ENCODE measurements at regions not wholly inside any gene's neighbourhood (a gene's known extent, or its start where the extent isn't known, plus 50 kb on each side); places are given as distances from the start of the nearest gene placed in this dataset.

DNA sequence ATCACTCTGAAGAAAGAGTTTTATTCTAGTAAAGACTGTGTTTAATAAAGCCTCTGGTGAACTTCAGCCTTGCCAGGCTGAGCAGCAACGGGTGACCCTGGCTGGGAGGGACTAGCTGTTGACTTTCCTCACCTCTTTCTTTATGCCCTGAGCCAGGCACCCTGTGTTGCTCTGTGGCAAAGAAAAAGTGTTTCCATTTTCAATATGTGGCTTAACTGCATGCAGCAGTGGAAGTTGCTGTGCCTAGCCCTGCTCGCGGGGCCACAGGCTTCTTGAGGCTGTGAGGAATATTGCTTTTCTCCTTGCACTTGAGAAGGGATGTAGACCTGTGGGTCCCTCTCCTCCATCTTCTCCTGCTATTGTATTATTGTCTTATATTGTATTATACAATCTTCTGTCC, 67.0 kb downstream of the CXCL12 start:
- TF ChIP-seq, protein P1, sequence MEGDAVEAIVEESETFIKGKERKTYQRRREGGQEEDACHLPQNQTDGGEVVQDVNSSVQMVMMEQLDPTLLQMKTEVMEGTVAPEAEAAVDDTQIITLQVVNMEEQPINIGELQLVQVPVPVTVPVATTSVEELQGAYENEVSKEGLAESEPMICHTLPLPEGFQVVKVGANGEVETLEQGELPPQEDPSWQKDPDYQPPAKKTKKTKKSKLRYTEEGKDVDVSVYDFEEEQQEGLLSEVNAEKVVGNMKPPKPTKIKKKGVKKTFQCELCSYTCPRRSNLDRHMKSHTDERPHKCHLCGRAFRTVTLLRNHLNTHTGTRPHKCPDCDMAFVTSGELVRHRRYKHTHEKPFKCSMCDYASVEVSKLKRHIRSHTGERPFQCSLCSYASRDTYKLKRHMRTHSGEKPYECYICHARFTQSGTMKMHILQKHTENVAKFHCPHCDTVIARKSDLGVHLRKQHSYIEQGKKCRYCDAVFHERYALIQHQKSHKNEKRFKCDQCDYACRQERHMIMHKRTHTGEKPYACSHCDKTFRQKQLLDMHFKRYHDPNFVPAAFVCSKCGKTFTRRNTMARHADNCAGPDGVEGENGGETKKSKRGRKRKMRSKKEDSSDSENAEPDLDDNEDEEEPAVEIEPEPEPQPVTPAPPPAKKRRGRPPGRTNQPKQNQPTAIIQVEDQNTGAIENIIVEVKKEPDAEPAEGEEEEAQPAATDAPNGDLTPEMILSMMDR (optimal IDR thresholded peaks at IDR 0.05 in 1 of 3, IDR thresholded peaks at IDR 0.05 in 1 of 3, conservative IDR thresholded peaks at IDR 0.05 in 1 of 3; ENCODE audit: extremely low read depth in 1 of 3, insufficient read depth in 2 of 3, low read length in 3 of 3), result no peak
- Histone ChIP-seq H3K36me3 (ENCODE audit: control insufficient read depth in 2 of 2, extremely low read depth in 1 of 2, insufficient read depth in 2 of 2, low read length in 2 of 2) (no peaks in the 10 kb centered on the region), H3K9me1 (ENCODE audit: control insufficient read depth, extremely low read depth, insufficient read depth, low read length) (no peaks in the 10 kb centered on the region), H3K4me1 (ENCODE audit: control insufficient read depth, extremely low read depth, insufficient read depth, low read length) (no peaks in the 10 kb centered on the region), H3K9me3 (ENCODE audit: control insufficient read depth, low read depth, low read length) (no peaks in the 10 kb centered on the region), H4K20me1 (ENCODE audit: control insufficient read depth, extremely low read depth, insufficient read depth, low read length) (no peaks in the 10 kb centered on the region), H3K9ac (ENCODE audit: control insufficient read depth, extremely low read depth, insufficient read depth, low read length) (no peak overlapping the region), H3K4me3 (ENCODE audit: control insufficient read depth in 2 of 3, extremely low read depth in 1 of 3, insufficient read depth in 2 of 3, low read depth in 1 of 3, low read length in 3 of 3) (no peak overlapping the region), H3K79me2 (ENCODE audit: control insufficient read depth, insufficient read depth, low read length) (no peaks in the 10 kb centered on the region), H3K27me3 (ENCODE audit: control insufficient read depth, extremely low read depth, insufficient read depth, low read length) (peaks cover 3% of the 10 kb centered on the region), H3K27ac (ENCODE audit: control insufficient read depth, insufficient read depth, low read length) (no peak overlapping the region), H3K4me2 (ENCODE audit: control insufficient read depth, extremely low read depth, insufficient read depth, low read depth, low read length) (no peak overlapping the region), H2AFZ (ENCODE audit: control insufficient read depth, low read length) (no peak overlapping the region)
- DNase-seq (ENCODE audit: low read depth, low spot score), result no peak
- FAIRE-seq, result no peak
- dilution Hi-C loops (cut with MboI; ENCODE audit: extremely low pct_ligation_motif_present, low sequenced_read_pairs), result no loop called here

DNA sequence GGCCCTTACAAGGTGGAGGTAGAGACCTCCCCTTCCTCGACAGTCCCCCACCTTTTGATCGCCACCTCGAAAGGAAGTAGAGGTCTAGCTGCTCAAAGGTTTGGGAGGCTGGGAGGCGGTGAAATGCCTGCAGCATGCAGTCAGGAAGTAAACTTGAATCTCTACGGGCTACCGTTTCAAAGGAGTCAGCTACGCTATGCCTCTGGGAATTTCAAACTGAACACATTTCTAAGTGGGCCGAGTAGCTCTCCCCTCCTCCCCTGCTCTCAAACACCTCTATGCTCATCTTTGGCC, 68.0 kb downstream of the CXCL12 start:
- H3K27ac ChIP-seq (ENCODE audit: control insufficient read depth, insufficient read depth, low read length), result no peak overlapping the region
- H3K27me3 ChIP-seq (ENCODE audit: control insufficient read depth, extremely low read depth, insufficient read depth, low read length), result peaks cover 3% of the 10 kb centered on the region
- H2AFZ ChIP-seq (ENCODE audit: control insufficient read depth, low read length), result no peak overlapping the region
- TF ChIP-seq, protein P1 (optimal IDR thresholded peaks at IDR 0.05 in 1 of 3, IDR thresholded peaks at IDR 0.05 in 1 of 3, conservative IDR thresholded peaks at IDR 0.05 in 1 of 3; ENCODE audit: extremely low read depth in 1 of 3, insufficient read depth in 2 of 3, low read length in 3 of 3), result no peak
- no peak for TF ChIP-seq EZH2 (IDR thresholded peaks at IDR 0.05; ENCODE audit: low read length)
- H4K20me1 ChIP-seq (ENCODE audit: control insufficient read depth, extremely low read depth, insufficient read depth, low read length), result no peaks in the 10 kb centered on the region
- H3K4me3 ChIP-seq (ENCODE audit: control insufficient read depth in 2 of 3, extremely low read depth in 1 of 3, insufficient read depth in 2 of 3, low read depth in 1 of 3, low read length in 3 of 3), result no peak overlapping the region
- H3K9ac ChIP-seq (ENCODE audit: control insufficient read depth, extremely low read depth, insufficient read depth, low read length), result no peak overlapping the region
- no peak overlapping the region for H3K4me2 ChIP-seq (ENCODE audit: control insufficient read depth, extremely low read depth, insufficient read depth, low read depth, low read length)
- no peak for FAIRE-seq
- DNase-seq (ENCODE audit: low read depth, low spot score), result no peak
- dilution Hi-C loops (cut with MboI; ENCODE audit: extremely low pct_ligation_motif_present, low sequenced_read_pairs), result no loop called here
- no peaks in the 10 kb centered on the region for H3K9me3 ChIP-seq (ENCODE audit: control insufficient read depth, low read depth, low read length)
- H3K9me1 ChIP-seq (ENCODE audit: control insufficient read depth, extremely low read depth, insufficient read depth, low read length), result no peaks in the 10 kb centered on the region
- H3K36me3 ChIP-seq (ENCODE audit: control insufficient read depth in 2 of 2, extremely low read depth in 1 of 2, insufficient read depth in 2 of 2, low read length in 2 of 2), result no peaks in the 10 kb centered on the region
- H3K4me1 ChIP-seq (ENCODE audit: control insufficient read depth, extremely low read depth, insufficient read depth, low read length), result no peaks in the 10 kb centered on the region
- no peaks in the 10 kb centered on the region for H3K79me2 ChIP-seq (ENCODE audit: control insufficient read depth, insufficient read depth, low read length)
